HG02759 (cell line): ENCODE measurements at regions not wholly inside any gene's neighbourhood (a gene's known extent, or its start where the extent isn't known, plus 50 kb on each side); places are given as distances from the start of the nearest gene placed in this dataset.
"Not testable (repeated sequence)": the region's sequence is repeated elsewhere in the genome, so short reads cannot be mapped to it uniquely, and the experiment has no call there.

Source experiments
- ATAC-seq: cut with Tn5 transposase; IDR thresholded peaks from one replicate; pipeline ENCODE4 v1.9.1; 2021; ENCODE audit warnings: mild to moderate bottlenecking, moderate library complexity; ENCODE audit not compliant: unreplicated experiment

- no peak for ATAC-seq
Observed at GRCh38 chr7:125084196-125084595, 154.6 kb upstream of the POT1 start.

DNA sequence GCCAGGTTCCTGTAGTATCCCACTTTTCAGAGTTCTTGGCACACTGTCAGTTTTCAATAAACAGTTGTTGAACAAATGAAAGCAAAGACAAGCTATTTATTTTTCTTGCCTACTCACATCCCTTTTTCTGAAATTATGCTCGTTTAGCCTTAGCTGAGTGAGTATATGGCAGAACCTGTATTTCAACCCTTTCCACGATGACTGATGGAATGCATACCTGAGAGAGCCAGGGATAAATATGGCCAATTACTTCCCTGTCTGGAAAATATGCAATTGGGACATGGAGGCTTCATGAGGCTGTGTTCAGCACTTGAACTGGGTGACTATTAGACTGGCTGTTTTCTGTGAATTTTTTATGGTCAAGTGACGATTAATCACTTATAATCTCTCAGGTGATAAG lies 144.5 kb upstream of the POT1 start:
- no peak for ATAC-seq

DNA sequence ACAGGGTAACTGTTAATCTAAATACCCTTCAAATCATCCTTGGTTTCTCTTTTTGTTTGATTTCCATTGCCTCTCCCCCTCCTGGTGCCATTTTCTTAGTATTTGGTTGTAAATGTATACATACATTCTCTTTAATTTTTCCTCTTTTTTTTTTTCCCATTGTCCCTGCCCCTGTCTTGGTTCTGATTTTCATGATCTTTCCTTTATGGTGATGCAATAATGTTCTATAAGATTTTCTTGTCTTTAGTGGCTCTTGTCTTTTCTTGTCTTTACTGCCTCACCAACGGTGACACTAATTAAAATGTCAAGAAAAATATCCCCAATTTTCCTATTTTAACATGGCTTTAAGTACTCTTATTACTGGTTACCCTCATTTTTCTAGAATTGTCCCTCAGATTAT lies 135.9 kb upstream of the POT1 start:
- no peak for ATAC-seq

DNA sequence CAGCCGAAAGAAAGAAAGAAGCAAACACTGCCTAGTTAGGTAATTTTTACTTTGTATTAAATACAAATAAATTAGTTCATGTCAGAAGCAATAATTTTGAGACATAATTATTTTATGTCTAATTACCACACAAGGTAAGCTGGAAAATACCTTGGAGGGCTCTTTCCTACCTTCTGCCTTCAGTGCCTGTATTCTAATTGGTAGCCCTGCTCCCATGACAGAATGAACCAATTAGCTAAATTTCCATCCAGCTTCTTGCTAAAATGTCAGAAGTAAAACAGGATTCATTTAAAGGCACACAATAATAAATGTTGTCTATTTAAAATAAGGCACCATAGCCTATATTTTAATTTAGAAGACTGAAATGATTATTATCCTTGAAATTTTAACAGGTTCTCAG lies 135.4 kb upstream of the POT1 start:
- no peak for ATAC-seq

DNA sequence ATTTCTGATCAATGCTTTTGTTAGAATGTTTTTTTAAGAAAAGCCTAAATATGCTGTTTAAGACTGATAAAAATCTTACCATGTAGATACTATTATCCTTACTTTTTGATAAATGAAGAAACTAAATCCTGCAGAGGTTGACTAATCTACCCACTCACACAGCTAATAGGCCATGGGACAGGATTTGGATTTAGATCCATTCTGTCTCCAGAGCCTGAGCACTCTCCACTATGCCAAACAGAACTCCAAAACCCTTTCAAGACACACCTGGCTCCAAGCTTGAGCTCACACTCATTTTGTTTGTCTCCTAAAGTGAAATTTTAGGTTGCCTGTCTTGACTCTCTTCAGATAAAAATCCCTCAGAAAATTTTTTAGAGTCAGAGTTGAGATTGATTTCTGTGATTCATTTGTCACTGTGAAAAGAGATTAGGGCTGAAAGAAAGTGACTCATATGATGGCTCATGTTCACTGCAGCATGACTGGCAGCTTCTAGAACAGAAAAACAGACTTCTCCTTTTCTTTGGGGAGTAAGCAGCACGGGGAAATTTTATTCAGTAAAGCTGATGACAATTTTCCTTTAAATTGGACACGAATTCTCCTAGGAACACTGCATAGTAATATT lies 132.3 kb upstream of the POT1 start:
- ATAC-seq, result peak; percentile 89

DNA sequence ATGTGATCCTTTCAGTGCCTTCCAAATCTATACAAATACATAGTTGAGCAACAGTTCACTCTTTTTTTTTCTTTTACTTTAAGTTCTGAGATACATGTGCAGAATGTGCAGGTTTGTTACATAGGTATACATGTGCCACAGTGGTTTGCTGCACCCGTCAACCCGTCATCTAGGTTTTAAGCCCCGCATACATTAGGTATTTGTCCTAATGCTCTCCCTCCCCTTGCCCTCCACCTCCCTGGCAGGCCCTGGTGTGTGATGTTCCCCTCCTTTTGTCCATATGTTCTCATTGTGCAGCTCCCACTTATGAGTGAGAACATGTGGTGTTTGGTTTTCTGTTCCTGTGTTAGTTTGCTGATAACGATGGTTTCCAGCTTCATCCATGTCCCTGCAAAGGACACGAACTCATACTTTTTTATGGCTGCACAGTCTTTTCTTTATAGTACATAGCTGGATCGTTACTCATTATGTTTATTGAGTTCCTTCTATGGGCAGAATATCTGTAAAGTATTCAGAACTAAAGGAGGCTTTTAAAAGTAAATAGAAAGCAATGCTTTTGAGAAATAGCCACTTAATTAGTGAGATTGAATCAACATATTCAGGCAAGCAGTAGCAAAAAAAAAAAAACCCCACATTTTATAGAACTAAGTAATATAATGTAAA lies 131.6 kb upstream of the POT1 start:
- not testable (repeated sequence) for ATAC-seq

DNA sequence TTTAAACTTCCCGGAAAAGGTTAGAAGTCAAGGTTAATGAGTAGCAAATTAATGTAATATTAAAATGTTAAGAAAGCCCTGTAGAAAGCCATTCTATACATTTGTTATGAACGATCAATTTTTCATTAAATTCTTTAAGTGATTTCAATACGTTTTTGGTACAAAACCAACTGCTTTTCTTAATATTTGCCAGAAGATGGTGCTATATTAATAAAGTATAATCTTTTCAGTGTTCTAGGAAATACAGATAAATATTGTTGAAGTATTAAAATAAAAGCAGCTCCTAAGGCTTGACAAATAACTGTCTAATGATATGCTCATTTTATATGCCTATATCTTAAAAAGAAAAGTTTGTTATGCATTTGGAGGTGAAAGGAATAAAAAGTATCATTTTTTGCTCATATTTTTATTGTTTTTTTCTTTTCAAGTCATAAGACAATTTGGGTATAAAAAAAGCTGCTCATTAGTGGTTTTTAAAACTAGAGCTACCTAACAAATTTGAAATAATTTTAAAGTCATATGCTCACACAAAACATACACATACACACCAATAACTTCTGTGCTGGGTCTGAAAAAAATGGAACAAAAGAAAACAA lies 130.3 kb upstream of the POT1 start:
- no peak for ATAC-seq

DNA sequence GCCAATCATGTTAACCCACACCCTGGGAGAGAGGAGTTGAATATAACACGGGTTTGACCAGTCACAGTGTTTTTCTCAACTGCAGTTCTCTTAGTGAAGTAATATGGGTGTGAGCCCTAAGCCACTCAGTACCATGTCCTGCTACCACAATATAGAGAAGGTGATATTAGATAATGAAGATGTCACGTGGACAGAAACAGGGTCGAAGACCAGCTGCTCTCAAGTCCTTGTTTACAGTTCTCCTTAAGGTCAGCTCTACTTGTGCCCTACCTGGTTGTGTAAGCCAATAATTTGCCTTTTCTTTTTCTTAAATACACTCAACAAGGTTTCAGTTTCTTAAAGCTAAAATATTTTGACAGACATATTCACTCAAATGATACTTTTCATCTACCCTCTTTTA lies 128.3 kb upstream of the POT1 start:
- ATAC-seq, result no peak

DNA sequence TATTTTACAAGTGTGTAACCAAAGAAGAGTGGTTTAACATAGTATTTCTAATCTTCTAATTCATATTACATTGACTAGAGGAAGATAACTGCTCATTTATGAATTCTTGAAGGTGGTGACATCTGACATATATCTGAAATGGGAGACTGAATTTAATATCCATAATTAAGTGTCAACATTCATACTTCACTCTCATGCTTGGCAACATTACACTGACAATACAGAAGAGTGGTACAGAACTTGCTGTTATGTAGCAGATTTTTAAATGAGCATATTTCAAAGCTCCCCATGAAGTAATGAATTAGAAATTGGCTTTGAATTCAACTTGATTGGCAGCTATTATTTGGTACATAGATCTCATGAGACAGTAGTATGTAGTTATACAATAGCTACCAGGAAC lies 125.8 kb upstream of the POT1 start:
- ATAC-seq, result no peak

DNA sequence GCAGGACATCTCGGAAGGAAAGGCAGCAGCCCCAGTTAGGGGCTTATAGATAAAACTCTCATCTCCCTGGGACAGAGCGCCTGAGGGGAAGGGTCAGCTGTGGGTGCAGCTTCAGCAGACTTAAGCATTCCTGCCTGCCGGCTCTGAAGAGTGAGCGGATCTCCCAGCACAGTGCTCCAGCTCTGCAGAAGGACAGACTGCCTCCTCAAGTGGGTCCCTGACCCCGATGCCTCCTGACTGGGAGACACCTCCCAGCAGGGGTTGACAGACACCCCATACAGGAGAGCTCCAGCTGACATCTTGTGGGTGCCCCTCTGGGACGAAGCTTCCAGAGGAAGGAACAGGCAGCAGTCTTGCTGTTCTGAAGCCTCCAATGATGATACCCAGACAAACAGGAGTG lies 117.1 kb upstream of the POT1 start:
- ATAC-seq, result no peak

DNA sequence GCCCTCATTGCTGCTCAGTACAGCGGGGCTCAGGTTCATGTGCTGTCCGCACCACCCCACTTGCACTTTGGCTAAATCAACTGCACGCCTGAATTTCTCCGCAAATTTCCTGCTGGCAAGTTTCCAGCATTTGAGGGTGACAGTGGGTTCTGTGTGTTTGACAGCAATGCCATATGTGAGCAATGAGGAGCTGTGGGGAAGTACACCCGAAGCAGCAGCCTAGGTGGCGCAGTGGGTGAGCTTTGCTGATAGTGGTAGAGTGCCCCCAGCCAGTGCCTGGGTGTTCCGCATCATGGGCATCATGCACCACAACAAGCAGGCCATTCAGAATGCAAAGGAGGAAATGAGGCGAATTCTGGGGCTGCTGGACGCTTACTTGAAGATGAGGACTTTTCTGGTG lies 103.9 kb upstream of the POT1 start:
- ATAC-seq, result no peak

DNA sequence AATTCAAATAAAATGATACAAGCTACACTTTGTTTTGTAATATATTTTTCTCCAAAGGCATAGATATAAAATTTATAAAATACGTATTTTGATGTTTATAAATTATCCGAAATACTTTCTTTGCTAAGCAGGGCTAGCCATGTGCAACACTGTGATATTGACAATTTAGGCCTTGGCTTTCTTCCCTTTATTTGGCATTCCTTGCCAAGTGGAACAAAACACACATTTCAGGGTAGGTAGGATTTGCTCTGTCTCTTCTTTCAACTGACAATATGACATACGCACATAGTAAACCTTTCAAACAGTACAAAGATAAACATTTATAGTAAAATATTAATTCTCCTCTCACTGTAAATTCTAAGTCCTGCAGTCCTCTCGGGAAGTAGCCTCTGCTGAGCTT lies 103.3 kb upstream of the POT1 start:
- ATAC-seq, result no peak

- no peak for ATAC-seq
Observed at GRCh38 chr7:125030756-125031387, 101.2 kb upstream of the POT1 start.

DNA sequence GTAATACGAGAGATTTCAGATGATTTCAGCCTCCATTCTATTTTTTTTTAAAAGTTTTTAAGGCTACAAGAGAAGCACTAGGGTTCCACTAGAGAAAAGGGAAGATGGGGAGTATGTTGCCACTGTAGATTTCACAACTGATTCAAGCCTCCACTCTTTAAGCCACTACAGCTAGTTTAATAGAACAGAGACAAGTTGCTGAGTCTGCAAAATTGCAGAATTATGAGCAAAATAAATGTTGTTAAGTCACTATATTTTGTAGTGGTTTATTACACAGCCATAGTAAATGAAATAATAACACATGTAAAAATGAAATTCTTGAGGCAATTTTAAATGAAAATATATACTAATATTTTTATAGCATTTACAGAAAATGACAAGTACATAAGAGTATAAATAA lies 96.0 kb upstream of the POT1 start:
- no peak for ATAC-seq

- ATAC-seq, result no peak
Observed at GRCh38 chr7:125020801-125021200, 91.2 kb upstream of the POT1 start.

GRCh38 chr7:125010540-125010939 lies 80.9 kb upstream of the POT1 start:
- ATAC-seq, result no peak

GRCh38 chr7:124996778-124997177 lies 67.2 kb upstream of the POT1 start:
- ATAC-seq, result peak; percentile 81

GRCh38 chr7:124992851-124993562 lies 63.4 kb upstream of the POT1 start:
- ATAC-seq, result no peak

DNA sequence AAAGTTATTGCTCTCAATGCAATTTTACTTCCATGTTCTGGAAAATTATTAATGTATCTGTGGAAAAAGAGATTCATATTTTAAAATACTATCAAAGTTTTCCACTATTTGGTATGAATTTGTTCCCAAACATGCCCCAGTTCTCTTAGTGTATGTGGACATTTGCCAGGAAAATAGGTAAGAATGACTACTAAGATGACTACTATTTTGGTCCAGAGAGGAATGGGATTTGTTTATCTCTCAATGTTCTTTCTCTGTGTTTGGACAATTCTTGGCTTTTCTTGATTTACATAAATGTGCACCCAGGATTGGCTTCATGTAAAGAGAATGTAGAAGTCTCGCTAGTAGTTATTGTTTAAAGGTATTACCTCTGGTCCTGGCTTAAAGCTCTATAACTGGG lies 60.3 kb upstream of the POT1 start:
- ATAC-seq, result no peak
